ENCODE measurements at regions not wholly inside any gene's neighbourhood (a gene's known extent, or its start where the extent isn't known, plus 50 kb on each side); places are given as distances from the start of the nearest gene placed in this dataset.
A peak's percentile ranks its signal among the peaks of the same experiment; 100 is the strongest.
"Not testable (repeated sequence)": the region's sequence is repeated elsewhere in the genome, so short reads cannot be mapped to it uniquely, and the experiment has no call there.

DNA sequence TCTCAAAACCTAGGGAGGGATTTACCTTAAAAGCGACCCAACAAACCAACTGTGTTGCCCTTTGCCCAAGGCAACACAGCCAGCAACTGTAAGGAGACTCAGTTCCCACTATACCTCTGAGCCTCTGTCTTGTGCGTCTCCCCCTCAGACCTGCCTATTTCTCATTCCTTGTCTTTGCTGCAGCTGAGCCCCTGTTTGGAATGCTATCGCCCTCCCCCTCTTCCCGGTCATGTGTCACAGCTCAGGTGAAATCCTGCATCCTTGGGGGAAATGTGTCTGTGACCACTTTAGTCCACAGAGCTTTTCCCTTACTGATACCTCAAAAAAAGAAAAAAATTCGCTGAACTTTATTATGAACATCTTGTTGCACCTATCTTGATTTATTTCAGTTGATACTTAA lies 52.0 kb upstream of the LRIG1 start:
- no peak overlapping the region for H3K4me3 ChIP-seq (ENCODE audit: low read depth, low read length)
- no peak for DNase-seq (ENCODE audit: low read depth, low spot score)
- TF ChIP-seq, protein P1, sequence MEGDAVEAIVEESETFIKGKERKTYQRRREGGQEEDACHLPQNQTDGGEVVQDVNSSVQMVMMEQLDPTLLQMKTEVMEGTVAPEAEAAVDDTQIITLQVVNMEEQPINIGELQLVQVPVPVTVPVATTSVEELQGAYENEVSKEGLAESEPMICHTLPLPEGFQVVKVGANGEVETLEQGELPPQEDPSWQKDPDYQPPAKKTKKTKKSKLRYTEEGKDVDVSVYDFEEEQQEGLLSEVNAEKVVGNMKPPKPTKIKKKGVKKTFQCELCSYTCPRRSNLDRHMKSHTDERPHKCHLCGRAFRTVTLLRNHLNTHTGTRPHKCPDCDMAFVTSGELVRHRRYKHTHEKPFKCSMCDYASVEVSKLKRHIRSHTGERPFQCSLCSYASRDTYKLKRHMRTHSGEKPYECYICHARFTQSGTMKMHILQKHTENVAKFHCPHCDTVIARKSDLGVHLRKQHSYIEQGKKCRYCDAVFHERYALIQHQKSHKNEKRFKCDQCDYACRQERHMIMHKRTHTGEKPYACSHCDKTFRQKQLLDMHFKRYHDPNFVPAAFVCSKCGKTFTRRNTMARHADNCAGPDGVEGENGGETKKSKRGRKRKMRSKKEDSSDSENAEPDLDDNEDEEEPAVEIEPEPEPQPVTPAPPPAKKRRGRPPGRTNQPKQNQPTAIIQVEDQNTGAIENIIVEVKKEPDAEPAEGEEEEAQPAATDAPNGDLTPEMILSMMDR (IDR thresholded peaks at IDR 0.05; ENCODE audit: low read depth, low read length), result no peak
- CTCF ChIA-PET, result interaction anchor here (1.5 kb wide), 1 partner anchor 145 kb away, joined by 3 read pairs; no protein-coding TSS in a partner anchor
- POLR2A ChIA-PET, result no interaction called here
- H3K27ac ChIP-seq (ENCODE audit: low read depth, low read length), result no peak overlapping the region
- no peaks in the 10 kb centered on the region for H3K27me3 ChIP-seq (ENCODE audit: control insufficient read depth, insufficient read depth, low read length)
- no peaks in the 10 kb centered on the region for H3K9me3 ChIP-seq (ENCODE audit: control insufficient read depth, insufficient read depth, low read length)

DNA sequence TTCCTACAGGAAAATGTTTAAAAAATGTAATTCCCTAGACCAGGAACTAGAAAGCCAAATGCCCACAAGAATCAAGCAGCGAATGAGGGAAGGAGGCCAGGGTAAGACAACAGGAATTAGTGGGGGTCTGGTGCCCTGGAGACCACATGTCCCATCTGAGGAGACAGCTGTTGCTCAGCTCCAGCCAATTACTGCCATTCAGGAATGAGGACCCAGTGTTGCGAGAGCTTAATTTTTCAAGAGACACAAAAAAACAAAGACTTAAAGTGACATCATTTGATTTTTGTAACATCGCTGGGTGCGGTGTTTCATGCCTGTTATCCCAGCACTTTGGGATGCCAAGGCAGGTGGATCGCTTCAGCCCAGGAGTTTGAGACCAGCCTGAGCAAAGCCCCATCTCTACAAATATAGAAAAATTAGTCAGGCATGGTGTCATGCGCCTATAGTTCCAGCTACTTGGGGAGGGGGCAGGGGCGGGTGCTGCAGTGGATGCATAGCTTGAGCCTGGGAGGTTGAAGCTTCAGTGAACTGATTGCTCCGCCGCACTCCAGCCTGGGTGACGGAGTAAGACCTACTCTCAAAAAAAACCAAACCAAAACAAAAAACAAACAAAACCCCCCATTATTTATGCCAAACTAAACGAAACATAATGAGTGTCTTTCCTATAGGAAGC lies 52.8 kb upstream of the LRIG1 start:
- no peak for DNase-seq (ENCODE audit: low read depth, low spot score)
- ChIA-PET CTCF (interaction anchor here (1.5 kb wide), 1 partner anchor 146 kb away, joined by 3 read pairs; no protein-coding TSS in a partner anchor), POLR2A (no interaction called here)
- H3K4me3 ChIP-seq (ENCODE audit: low read depth, low read length), result no peak overlapping the region
- TF ChIP-seq, protein P1 (IDR thresholded peaks at IDR 0.05; ENCODE audit: low read depth, low read length), result no peak
- no peaks in the 10 kb centered on the region for H3K27me3 ChIP-seq (ENCODE audit: control insufficient read depth, insufficient read depth, low read length)
- H3K9me3 ChIP-seq (ENCODE audit: control insufficient read depth, insufficient read depth, low read length), result no peaks in the 10 kb centered on the region
- no peak overlapping the region for H3K27ac ChIP-seq (ENCODE audit: low read depth, low read length)

DNA sequence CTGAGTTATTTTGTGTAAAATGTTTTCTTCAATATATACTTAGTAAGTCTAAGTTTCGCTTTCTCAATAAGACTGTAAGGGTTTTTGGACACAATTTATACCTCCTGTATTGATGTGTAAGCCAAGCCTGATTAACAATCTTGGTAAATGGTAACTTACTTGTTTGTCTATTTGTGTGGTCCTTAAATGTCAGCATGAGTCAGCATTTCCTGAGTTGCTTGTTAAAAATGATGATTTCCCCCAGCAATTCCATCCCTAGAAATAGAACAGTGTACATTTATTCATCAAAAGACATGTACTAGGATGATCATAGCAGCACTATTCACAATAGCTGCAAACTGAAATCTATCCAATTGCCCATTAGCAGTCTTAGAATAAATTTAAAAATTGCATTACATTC lies 53.4 kb upstream of the LRIG1 start:
- ChIA-PET POLR2A (no interaction called here), CTCF (interaction anchor here (1.5 kb wide), 1 partner anchor 147 kb away, joined by 3 read pairs; no protein-coding TSS in a partner anchor)
- Histone ChIP-seq H3K9me3 (ENCODE audit: control insufficient read depth, insufficient read depth, low read length) (no peaks in the 10 kb centered on the region), H3K27ac (ENCODE audit: low read depth, low read length) (no peak overlapping the region), H3K27me3 (ENCODE audit: control insufficient read depth, insufficient read depth, low read length) (no peaks in the 10 kb centered on the region), H3K4me3 (ENCODE audit: low read depth, low read length) (no peak overlapping the region)
- peak; percentile 7 for DNase-seq (ENCODE audit: low read depth, low spot score)
- TF ChIP-seq, protein P1 (IDR thresholded peaks at IDR 0.05; ENCODE audit: low read depth, low read length), result no peak

DNA sequence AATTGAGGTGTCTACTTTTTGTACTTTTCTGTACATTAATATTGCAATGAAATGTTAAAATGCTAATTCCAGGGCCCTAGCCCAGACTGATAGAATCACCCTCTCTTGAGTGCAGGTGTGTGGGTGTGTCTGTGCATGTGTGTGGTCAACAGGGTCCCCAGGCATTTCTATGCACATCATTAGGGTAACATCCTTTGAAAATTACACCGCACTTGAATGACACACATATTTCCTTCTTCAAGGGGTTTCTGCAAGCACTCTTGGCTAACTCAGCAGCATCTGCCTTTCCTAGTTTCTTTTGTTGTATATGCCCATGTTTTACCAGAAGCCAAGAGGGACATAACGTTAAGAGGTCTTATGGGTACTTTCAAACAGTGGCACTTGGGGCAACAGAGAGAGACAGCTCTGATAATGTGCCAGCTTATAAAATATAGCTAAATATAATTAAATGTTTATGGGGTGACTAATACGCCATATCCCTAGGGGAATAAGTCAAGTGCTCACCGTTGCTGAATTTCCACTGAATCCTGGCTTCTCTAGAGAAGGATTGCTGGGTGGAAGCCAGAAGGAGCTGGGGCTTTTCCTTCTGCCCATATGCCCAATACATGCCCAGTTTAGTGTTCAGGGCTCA lies 54.5 kb upstream of the LRIG1 start:
- no peak for DNase-seq (ENCODE audit: low read depth, low spot score)
- ChIA-PET CTCF (interaction anchor here (0.7 kb wide), 1 partner anchor 146 kb away, joined by 5 read pairs; no protein-coding TSS in a partner anchor), POLR2A (interaction anchor here (0.7 kb wide), 1 partner anchor 88 kb away, joined by 8 read pairs; no protein-coding TSS in a partner anchor)
- H3K27ac ChIP-seq (ENCODE audit: low read depth, low read length), result no peak overlapping the region
- H3K27me3 ChIP-seq (ENCODE audit: control insufficient read depth, insufficient read depth, low read length), result no peaks in the 10 kb centered on the region
- H3K9me3 ChIP-seq (ENCODE audit: control insufficient read depth, insufficient read depth, low read length), result peaks cover 7% of the 10 kb centered on the region
- H3K4me3 ChIP-seq (ENCODE audit: low read depth, low read length), result no peak overlapping the region
- TF ChIP-seq, protein P1 (IDR thresholded peaks at IDR 0.05; ENCODE audit: low read depth, low read length), result no peak

DNA sequence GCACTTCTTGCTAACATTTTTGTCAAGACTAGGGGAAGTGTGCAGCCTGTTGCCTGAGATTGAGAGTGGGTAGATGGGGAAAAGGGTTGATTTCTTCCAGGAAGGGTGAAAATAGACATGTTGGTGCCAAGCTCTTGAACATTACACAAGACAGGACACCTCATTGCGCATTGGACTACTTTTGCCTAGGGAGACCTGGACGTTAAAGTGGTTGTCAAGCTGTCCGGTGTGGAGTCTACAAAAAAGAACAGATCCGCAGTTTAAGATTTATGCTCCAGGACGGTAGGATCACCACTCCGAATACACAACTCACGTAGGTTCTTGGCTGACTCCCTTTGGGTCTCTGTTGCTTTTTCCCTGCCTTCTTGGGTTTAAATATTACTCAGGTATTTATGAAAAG lies 56.3 kb upstream of the LRIG1 start:
- no peak for DNase-seq (ENCODE audit: low read depth, low spot score)
- CTCF ChIA-PET, result interaction anchor here (0.8 to 1.0 kb wide), 2 partner anchors 19 to 321 kb away, joined by 3 to 7 read pairs; no protein-coding TSS in a partner anchor
- Histone ChIP-seq H3K27ac (ENCODE audit: low read depth, low read length) (no peak overlapping the region), H3K9me3 (ENCODE audit: control insufficient read depth, insufficient read depth, low read length) (peaks cover 7% of the 10 kb centered on the region), H3K27me3 (ENCODE audit: control insufficient read depth, insufficient read depth, low read length) (no peaks in the 10 kb centered on the region), H3K4me3 (ENCODE audit: low read depth, low read length) (no peak overlapping the region)
- TF ChIP-seq, protein P1 (IDR thresholded peaks at IDR 0.05; ENCODE audit: low read depth, low read length), result no peak
- POLR2A ChIA-PET, result no interaction called here

DNA sequence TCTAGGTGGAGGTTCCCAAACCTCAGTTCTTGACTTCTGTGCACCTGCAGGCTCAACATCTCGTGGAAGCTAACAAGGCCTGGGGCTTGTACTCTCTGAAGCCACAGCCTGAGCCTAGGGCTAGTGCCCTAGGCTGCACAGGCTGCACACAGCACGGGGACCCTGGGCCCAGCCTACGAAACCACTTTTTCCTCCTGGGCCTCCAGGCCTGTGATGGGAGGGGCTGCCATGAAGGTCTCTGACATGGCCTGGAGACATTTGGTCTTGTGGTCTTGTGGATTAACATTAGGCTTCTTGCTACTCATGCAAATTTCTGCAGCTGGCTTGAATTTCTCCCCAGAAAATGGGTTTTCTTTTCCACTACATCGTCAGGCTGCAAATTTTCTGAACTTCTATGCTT lies 59.1 kb upstream of the LRIG1 start:
- POLR2A ChIA-PET; H3K27me3 ChIP-seq (ENCODE audit: control insufficient read depth, insufficient read depth, low read length); H3K9me3 ChIP-seq (ENCODE audit: control insufficient read depth, insufficient read depth, low read length); DNase-seq (ENCODE audit: low read depth, low spot score); CTCF ChIA-PET; H3K27ac ChIP-seq (ENCODE audit: low read depth, low read length); H3K4me3 ChIP-seq (ENCODE audit: low read depth, low read length): not testable (repeated sequence)
